Heart right ventricle (tissue), 16 donors: ENCODE measurements at regions not wholly inside any gene's neighbourhood (a gene's known extent, or its start where the extent isn't known, plus 50 kb on each side); places are given as distances from the start of the nearest gene placed in this dataset.

Experiments
- ATAC-seq, 8 donors: fragments of 200-7000 bp; cut with Tn5 transposase; one replicate each; pipeline ENCODE4 v1.9.1; 2020; ENCODE audit warnings: mild to moderate bottlenecking in 8 of 8, moderate library complexity in 8 of 8, moderate number of reproducible peaks in 1 of 8
- DNase-seq, 2 donors: peaks; one replicate each; pipeline ENCODE4 v3.0.0-alpha.2; 2020
- H3K27ac ChIP-seq, 10 donors: fragments of 200-600 bp; sonication (generic) in 2 of 10; one replicate each; pipeline versions ENCODE4 v1.5.0 to v1.8.0; 2020 to 2022; ENCODE audit warnings: mild to moderate bottlenecking in 3 of 10
- H3K27me3 ChIP-seq, 7 donors: fragments of 200-600 bp; one replicate each; pipeline ENCODE4 v1.8.0; 2021 to 2022; ENCODE audit warnings: mild to moderate bottlenecking in 2 of 7
- H3K36me3 ChIP-seq, 9 donors: fragments of 200-600 bp; sonication (generic) in 1 of 9; one replicate each; pipeline versions ENCODE4 v1.5.0 to v1.8.0; 2020 to 2022; ENCODE audit warnings: mild to moderate bottlenecking in 2 of 9
- H3K4me1 ChIP-seq, 9 donors: fragments of 200-600 bp; sonication (generic) in 1 of 9; one replicate each; pipeline versions ENCODE4 v1.5.0 to v1.8.0; 2020 to 2022; ENCODE audit warnings: mild to moderate bottlenecking in 4 of 9
- H3K4me3 ChIP-seq, 10 donors: fragments of 200-600 bp; sonication (generic) in 2 of 10; one replicate each; pipeline versions ENCODE4 v1.5.0 to v1.8.0; 2020 to 2022; ENCODE audit warnings: mild to moderate bottlenecking in 7 of 10, moderate library complexity in 2 of 10
- H3K9me3 ChIP-seq, 11 donors: fragments of 200-600 bp in 10 of 11; sonication (generic) in 2 of 11; one replicate each; pipeline versions ENCODE4 v1.5.0 to v1.8.0; 2013 to 2022; ENCODE audit warnings: mild to moderate bottlenecking in 2 of 11, control low read depth in 1 of 11, moderate library complexity in 1 of 11
- WGBS, 2 donors: extraction: QIAGEN DNeasy Blood & Tissue Kit; methylation state at CpG; one replicate each; pipeline ENCODE4 v1.1.7; 2013; ENCODE audit warnings: inconsistent platforms in 1 of 2; 5-methylcytosine and 5-hydroxymethylcytosine counted together
- intact Hi-C, 10 donors: fragments of 100-400 bp; cut with DNase I; formaldehyde crosslinking; loops; one replicate each; pipeline versions ENCODE4 v1.11.1 to v1.14.2; 2022
- TF ChIP-seq, protein P1 (sequence below), 9 donors: fragments of 200-600 bp; sonication (generic) in 2 of 9; IDR thresholded peaks; one replicate each; pipeline versions ENCODE4 v1.5.0 to v1.8.0; 2021 to 2022; ENCODE audit warnings: antibody characterized with exemption in 9 of 9, mild to moderate bottlenecking in 5 of 9, moderate library complexity in 1 of 9
- donor health status: Arrhythmogenic right ventricular cardiomyopathy.
- donor health status: ischemic (EF 13 %, LVEDD 7.1; RV severe dilation, severe dysfunction).
- donor health status: healthy with polysubstance abuse.
- donor health status: DM: no; HTN: yes; CAD: no.
- donor health status: DM: no; HTN: no; CAD: no.
- donor health status: ischemic (EF 25% LVEDD 6.9; RV normal size, moderate dysfunction).
- donor health status: ischemic (EF 25% LVEDD 5.7; RV mildly dilated, moderate dysfunction).
- donor health status: healthy.
- donor health status: DM: yes; HTN: yes; CAD: no.
- donor health status: Ischemic cardiomyopathy.
- donor health status: ischemic (EF 35%, LVEDD 5.7; RV mildly dilated, moderate dysfunction).
- donor health status: nonischemic (EF 11% LVEDD 7.7; RV severe dilation, severe dysfunction).
- donor health status: DM: yes; HTN: yes; CAD: no.
- donor health status: PGD.
- donor health status: ischemic (EF 29% LVEDD 5.4; RV normal size, mild dysfunction).
- donor health status: nonischemic (EF 23%, LVEDD 6.1; RV moderate dilation, normal function).

- Histone ChIP-seq H3K36me3 (no peaks in the 10 kb centered on the region), H3K27ac (no peak overlapping the region), H3K27me3 (no peaks in the 10 kb centered on the region), H3K4me3 (no peak overlapping the region), H3K4me1 (peaks cover 0 to 5% (median 0%) of the 10 kb centered on the region in 9 donors), H3K9me3 (peaks cover 0 to 5% (median 0%) of the 10 kb centered on the region in 11 donors)
- ATAC-seq, result no peak
- DNase-seq, result no peak
- TF ChIP-seq, protein P1, sequence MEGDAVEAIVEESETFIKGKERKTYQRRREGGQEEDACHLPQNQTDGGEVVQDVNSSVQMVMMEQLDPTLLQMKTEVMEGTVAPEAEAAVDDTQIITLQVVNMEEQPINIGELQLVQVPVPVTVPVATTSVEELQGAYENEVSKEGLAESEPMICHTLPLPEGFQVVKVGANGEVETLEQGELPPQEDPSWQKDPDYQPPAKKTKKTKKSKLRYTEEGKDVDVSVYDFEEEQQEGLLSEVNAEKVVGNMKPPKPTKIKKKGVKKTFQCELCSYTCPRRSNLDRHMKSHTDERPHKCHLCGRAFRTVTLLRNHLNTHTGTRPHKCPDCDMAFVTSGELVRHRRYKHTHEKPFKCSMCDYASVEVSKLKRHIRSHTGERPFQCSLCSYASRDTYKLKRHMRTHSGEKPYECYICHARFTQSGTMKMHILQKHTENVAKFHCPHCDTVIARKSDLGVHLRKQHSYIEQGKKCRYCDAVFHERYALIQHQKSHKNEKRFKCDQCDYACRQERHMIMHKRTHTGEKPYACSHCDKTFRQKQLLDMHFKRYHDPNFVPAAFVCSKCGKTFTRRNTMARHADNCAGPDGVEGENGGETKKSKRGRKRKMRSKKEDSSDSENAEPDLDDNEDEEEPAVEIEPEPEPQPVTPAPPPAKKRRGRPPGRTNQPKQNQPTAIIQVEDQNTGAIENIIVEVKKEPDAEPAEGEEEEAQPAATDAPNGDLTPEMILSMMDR (IDR thresholded peaks at IDR 0.05), result no peak
- intact Hi-C loops, result no loop called here
- WGBS, 2 donors, result 86 to 88% methylated on average over 1 of the region's 1 CpG
These were observed 51.2 kb upstream of the RNF144B start for GRCh38 chr6:18335948-18336347.

DNA sequence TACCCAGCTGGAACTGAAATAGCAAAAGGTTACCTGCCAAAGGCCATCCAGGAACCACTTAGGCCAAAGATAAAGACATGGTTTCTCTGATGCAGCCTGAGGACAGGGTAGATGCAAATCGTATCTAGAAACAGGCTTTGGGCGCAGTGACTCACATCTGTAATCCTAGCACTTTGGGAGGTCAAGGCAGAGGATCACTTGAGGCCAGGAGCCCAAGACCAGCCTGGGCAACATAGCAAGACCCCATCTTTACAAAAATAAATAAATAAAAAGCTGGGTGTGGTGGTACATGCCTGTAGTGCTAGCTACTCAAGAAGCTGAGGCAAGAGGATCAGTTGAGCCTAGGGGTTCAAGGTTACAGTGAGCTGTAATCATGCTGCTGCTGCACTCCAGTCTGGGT is 52.9 kb upstream of the RNF144B start:
- intact Hi-C loops, result loop anchor here in 1 of 10 donors (5.0 kb wide), 1 partner anchor 53 kb away; the partner anchor contains the start of gene RNF144B
- DNase-seq (no peak), ATAC-seq (no peak)
- TF ChIP-seq, protein P1 (IDR thresholded peaks at IDR 0.05), result no peak
- Histone ChIP-seq H3K4me1 (peaks cover 0 to 13% (median 0%) of the 10 kb centered on the region in 9 donors), H3K27me3 (no peaks in the 10 kb centered on the region), H3K9me3 (peaks cover 0 to 5% (median 0%) of the 10 kb centered on the region in 11 donors), H3K27ac (no peak overlapping the region), H3K36me3 (no peaks in the 10 kb centered on the region), H3K4me3 (no peak overlapping the region)
- 94 to 95% methylated on average over 2 of the region's 2 CpGs for WGBS, 2 donors

- H3K4me1 ChIP-seq, result peaks cover 0 to 26% (median 0%) of the 10 kb centered on the region in 9 donors
- H3K4me3 ChIP-seq, result peak overlapping the region in 1 of 10 donors; percentile 12
- H3K27ac ChIP-seq, result peak overlapping the region in 3 of 10 donors; percentile 19 to 89 (median 31)
- no peaks in the 10 kb centered on the region for H3K27me3 ChIP-seq
- no peak for DNase-seq
- H3K9me3 ChIP-seq, result peaks cover 0 to 5% (median 0%) of the 10 kb centered on the region in 11 donors
- WGBS, 2 donors, result 79 to 81% methylated on average over 6 of the region's 6 CpGs
- ATAC-seq, result peak in 7 of 8 donors; percentile 37 to 76 (median 68)
- no peaks in the 10 kb centered on the region for H3K36me3 ChIP-seq
- TF ChIP-seq, protein P1 (IDR thresholded peaks at IDR 0.05), result no peak
- intact Hi-C loops, result loop anchor here in 1 of 10 donors (5.0 kb wide), 1 partner anchor 57 kb away; the partner anchor contains the start of gene RNF144B
These were observed 56.5 kb upstream of the RNF144B start for GRCh38 chr6:18330548-18331081.

DNA sequence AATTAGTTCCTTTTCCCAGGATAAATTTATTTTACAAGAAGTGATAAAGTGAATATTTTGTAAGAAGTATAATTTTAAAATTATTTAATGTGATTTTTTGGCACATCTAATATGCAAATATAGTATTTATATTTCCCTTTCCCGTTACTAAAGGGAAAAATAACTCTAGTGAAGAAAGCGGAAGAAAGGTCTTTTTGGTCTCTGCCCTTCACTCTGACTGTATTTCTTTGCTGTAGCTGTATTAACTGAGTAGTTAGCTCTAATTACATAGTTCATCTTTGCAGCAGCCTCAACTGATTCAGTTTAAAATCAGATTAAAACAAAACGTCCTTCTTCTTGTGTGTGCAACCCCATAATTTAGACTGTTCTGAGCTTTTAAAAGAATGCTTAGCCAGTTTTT is 57.4 kb upstream of the RNF144B start:
- H3K36me3 ChIP-seq, result no peaks in the 10 kb centered on the region
- H3K27ac ChIP-seq, result peak overlapping the region in 4 of 10 donors; percentile 18 to 89 (median 40)
- no peaks in the 10 kb centered on the region for H3K27me3 ChIP-seq
- H3K4me1 ChIP-seq, result peaks cover 0 to 31% (median 0%) of the 10 kb centered on the region in 9 donors
- intact Hi-C loops, result loop anchor here in 3 of 10 donors (5.0 kb wide), 1 partner anchor 58 kb away; the partner anchor contains the start of gene RNF144B (in 3 of the 3)
- peaks cover 0 to 5% (median 0%) of the 10 kb centered on the region in 11 donors for H3K9me3 ChIP-seq
- 78 to 79% methylated on average over 3 of the region's 3 CpGs for WGBS, 2 donors
- TF ChIP-seq, protein P1 (IDR thresholded peaks at IDR 0.05), result no peak
- ATAC-seq (no peak), DNase-seq (no peak)
- H3K4me3 ChIP-seq, result no peak overlapping the region
